ENCODE measurements at regions not wholly inside any gene's neighbourhood (a gene's known extent, or its start where the extent isn't known, plus 50 kb on each side); places are given as distances from the start of the nearest gene placed in this dataset.
"Not testable (repeated sequence)": the region's sequence is repeated elsewhere in the genome, so short reads cannot be mapped to it uniquely, and the experiment has no call there.

DNA sequence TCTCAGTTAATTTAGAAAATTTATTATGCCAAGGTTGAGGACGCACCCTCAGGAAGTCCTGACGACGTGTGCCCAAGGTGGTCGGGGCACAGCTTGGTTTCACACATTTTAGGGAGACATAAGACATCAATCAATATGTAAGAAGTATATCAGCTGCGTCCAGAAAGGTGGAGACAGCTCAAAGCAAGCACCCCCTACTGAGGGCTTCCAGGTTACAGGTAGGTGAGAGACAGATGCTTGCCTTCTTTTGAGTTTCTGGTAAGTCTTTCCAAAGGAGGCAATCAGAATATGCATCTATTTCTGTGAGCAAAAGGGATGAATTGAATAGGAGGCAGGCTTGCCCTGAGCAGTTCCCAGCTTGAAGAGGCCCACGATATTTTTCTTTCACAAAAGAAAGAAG is 614.3 kb downstream of the XPNPEP1 start:
- no peaks in the 10 kb centered on the region for H3K9me3 ChIP-seq (ENCODE audit: insufficient read depth, low read depth)
- H3K4me3 ChIP-seq: no peak overlapping the region
- no peaks in the 10 kb centered on the region for H3K4me1 ChIP-seq (replicated peaks; ENCODE audit: insufficient read depth)
- no peak overlapping the region for H2AFZ ChIP-seq
- intact Hi-C loops (cut with micrococcal nuclease; ENCODE audit: unreplicated experiment): no loop called here
- TF ChIP-seq, protein P1, sequence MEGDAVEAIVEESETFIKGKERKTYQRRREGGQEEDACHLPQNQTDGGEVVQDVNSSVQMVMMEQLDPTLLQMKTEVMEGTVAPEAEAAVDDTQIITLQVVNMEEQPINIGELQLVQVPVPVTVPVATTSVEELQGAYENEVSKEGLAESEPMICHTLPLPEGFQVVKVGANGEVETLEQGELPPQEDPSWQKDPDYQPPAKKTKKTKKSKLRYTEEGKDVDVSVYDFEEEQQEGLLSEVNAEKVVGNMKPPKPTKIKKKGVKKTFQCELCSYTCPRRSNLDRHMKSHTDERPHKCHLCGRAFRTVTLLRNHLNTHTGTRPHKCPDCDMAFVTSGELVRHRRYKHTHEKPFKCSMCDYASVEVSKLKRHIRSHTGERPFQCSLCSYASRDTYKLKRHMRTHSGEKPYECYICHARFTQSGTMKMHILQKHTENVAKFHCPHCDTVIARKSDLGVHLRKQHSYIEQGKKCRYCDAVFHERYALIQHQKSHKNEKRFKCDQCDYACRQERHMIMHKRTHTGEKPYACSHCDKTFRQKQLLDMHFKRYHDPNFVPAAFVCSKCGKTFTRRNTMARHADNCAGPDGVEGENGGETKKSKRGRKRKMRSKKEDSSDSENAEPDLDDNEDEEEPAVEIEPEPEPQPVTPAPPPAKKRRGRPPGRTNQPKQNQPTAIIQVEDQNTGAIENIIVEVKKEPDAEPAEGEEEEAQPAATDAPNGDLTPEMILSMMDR (conservative IDR thresholded peaks at IDR 0.05): no peak
- TF ChIP-seq EZH2 (IDR thresholded peaks at IDR 0.05; ENCODE audit: low read depth): no peak
- POLR2A ChIA-PET (ENCODE audit: unreplicated experiment): no interaction called here
- no peaks in the 10 kb centered on the region for H4K20me1 ChIP-seq (ENCODE audit: insufficient read depth)
- DNase-seq: no peak
- BruUV-seq (replicated peaks): no TSS peak
- no peaks in the 10 kb centered on the region for H3K9me2 ChIP-seq (ENCODE audit: insufficient read depth)
- H3F3A ChIP-seq (ENCODE audit: insufficient read depth, low read depth): no peaks in the 10 kb centered on the region
- H3K27ac ChIP-seq: no peak overlapping the region
- H3K79me2 ChIP-seq (ENCODE audit: low read depth): no peaks in the 10 kb centered on the region
- CTCF ChIA-PET: no interaction called here
- H3K27me3 ChIP-seq (ENCODE audit: insufficient read depth, low read depth): no peaks in the 10 kb centered on the region
- no peak overlapping the region for H3K4me2 ChIP-seq
- H3K36me3 ChIP-seq (ENCODE audit: low read depth): no peaks in the 10 kb centered on the region

DNA sequence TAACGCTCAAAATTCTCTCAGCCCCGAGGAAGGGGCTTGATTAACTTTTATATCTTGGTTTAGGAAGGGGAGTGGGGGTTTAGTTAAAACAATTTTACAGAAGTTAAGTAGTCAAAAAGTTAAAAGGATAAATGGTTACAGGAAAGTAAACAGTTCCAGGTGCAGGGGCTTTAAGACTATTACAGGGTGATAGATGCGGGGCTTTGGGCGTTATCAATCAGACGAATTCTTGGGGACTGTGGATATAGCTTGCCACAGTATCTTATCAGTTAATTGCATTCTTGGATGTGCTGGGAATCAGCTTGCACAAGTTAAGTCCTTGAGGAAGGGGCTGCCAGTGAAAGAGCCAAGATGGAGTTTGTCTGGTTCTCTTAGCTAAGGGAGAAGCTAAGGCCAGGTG is 616.2 kb downstream of the XPNPEP1 start:
- H3K27ac ChIP-seq; POLR2A ChIA-PET (ENCODE audit: unreplicated experiment); H3K4me2 ChIP-seq; H3K36me3 ChIP-seq (ENCODE audit: low read depth); H3K9me2 ChIP-seq (ENCODE audit: insufficient read depth); CTCF ChIA-PET; DNase-seq; H3K79me2 ChIP-seq (ENCODE audit: low read depth); intact Hi-C loops (cut with micrococcal nuclease; ENCODE audit: unreplicated experiment); H4K20me1 ChIP-seq (ENCODE audit: insufficient read depth); H2AFZ ChIP-seq; H3K4me3 ChIP-seq; H3K4me1 ChIP-seq (replicated peaks; ENCODE audit: insufficient read depth); H3F3A ChIP-seq (ENCODE audit: insufficient read depth, low read depth); H3K27me3 ChIP-seq (ENCODE audit: insufficient read depth, low read depth); BruUV-seq (replicated peaks); H3K9me3 ChIP-seq (ENCODE audit: insufficient read depth, low read depth): not testable (repeated sequence)

DNA sequence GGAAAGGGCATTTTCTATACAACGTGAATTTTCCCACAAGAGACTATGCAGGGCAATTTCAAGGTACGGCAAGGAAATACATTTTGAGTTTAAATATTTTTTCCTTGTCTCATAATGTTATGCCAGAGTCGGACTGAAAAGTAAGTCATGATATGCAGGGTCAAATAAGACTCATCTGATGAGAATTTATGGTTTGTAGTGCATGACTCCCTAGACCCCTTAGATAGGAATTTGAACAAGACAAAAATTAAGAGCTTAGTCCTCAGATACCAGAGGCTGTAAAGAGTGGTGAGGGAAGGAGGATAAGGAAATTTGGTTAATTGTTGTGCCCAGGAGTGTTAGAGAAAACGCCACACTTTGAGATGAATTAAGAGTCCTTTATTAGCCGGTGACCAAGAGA is 616.6 kb downstream of the XPNPEP1 start:
- Histone ChIP-seq H3K4me3 (no peak overlapping the region), H4K20me1 (ENCODE audit: insufficient read depth) (no peaks in the 10 kb centered on the region), H3K4me2 (no peak overlapping the region), H3K27ac (no peak overlapping the region), H3K9me2 (ENCODE audit: insufficient read depth) (no peaks in the 10 kb centered on the region), H3K36me3 (ENCODE audit: low read depth) (no peaks in the 10 kb centered on the region), H3K27me3 (ENCODE audit: insufficient read depth, low read depth) (no peaks in the 10 kb centered on the region), H3K4me1 (replicated peaks; ENCODE audit: insufficient read depth) (no peaks in the 10 kb centered on the region), H3F3A (ENCODE audit: insufficient read depth, low read depth) (no peaks in the 10 kb centered on the region), H3K79me2 (ENCODE audit: low read depth) (no peaks in the 10 kb centered on the region), H3K9me3 (ENCODE audit: insufficient read depth, low read depth) (no peaks in the 10 kb centered on the region), H2AFZ (no peak overlapping the region)
- TF ChIP-seq, protein P1 (conservative IDR thresholded peaks at IDR 0.05): no peak
- TF ChIP-seq EZH2 (IDR thresholded peaks at IDR 0.05; ENCODE audit: low read depth): no peak
- no TSS peak for BruUV-seq (replicated peaks)
- CTCF ChIA-PET: no interaction called here
- intact Hi-C loops (cut with micrococcal nuclease; ENCODE audit: unreplicated experiment): no loop called here
- DNase-seq: no peak
- POLR2A ChIA-PET (ENCODE audit: unreplicated experiment): no interaction called here

DNA sequence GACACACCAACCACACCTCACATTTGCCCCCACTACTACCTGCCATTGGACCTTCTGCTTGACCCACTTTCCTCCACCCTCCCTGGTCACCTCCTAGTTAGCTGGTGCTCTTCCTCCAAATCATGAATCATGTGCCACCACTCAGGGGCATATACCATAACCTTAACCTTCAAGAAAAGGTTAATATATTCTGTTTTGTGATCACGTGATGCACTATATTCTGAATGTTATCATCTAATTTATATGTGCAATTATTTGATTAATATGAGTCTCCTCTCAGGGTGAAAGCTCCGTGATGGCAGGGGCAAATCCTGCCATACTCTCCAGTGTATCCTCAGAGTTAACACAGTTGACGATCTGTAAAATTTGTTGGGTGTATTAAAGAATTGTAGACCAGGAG is 635.5 kb downstream of the XPNPEP1 start:
- Histone ChIP-seq H3K4me1 (replicated peaks; ENCODE audit: insufficient read depth) (no peaks in the 10 kb centered on the region), H2AFZ (no peak overlapping the region), H3K9me2 (ENCODE audit: insufficient read depth) (no peaks in the 10 kb centered on the region), H3K4me2 (no peak overlapping the region), H3K4me3 (no peak overlapping the region), H3K27me3 (ENCODE audit: insufficient read depth, low read depth) (no peaks in the 10 kb centered on the region), H3K36me3 (ENCODE audit: low read depth) (no peaks in the 10 kb centered on the region), H3F3A (ENCODE audit: insufficient read depth, low read depth) (no peaks in the 10 kb centered on the region), H3K9me3 (ENCODE audit: insufficient read depth, low read depth) (no peaks in the 10 kb centered on the region), H3K27ac (no peak overlapping the region), H4K20me1 (ENCODE audit: insufficient read depth) (no peaks in the 10 kb centered on the region), H3K79me2 (ENCODE audit: low read depth) (no peaks in the 10 kb centered on the region)
- TF ChIP-seq, protein P1 (conservative IDR thresholded peaks at IDR 0.05): no peak
- no peak for TF ChIP-seq EZH2 (IDR thresholded peaks at IDR 0.05; ENCODE audit: low read depth)
- CTCF ChIA-PET: no interaction called here
- no TSS peak for BruUV-seq (replicated peaks)
- intact Hi-C loops (cut with micrococcal nuclease; ENCODE audit: unreplicated experiment): no loop called here
- POLR2A ChIA-PET (ENCODE audit: unreplicated experiment): no interaction called here
- DNase-seq: no peak

Data from PC-9 (cell line).